SK-N-SH (cell line): ENCODE measurements at regions not wholly inside any gene's neighbourhood (a gene's known extent, or its start where the extent isn't known, plus 50 kb on each side); places are given as distances from the start of the nearest gene placed in this dataset.

Source experiments
- CTCF ChIA-PET: fragments of 300-600, 350-600 bp; formaldehyde crosslinking; extraction: SDS; loops from one replicate; lab custom pipeline; 2021; lab: Yijun Ruan, JAX
- POLR2A ChIA-PET: fragments of 350-600 bp; sonication (Branson Sonifier 250); formaldehyde crosslinking; extraction: SDS; loops from one replicate; lab custom pipeline; 2020; ENCODE audit warnings: antibody characterized with exemption, inconsistent platforms; lab: Yijun Ruan, JAX
- DNase-seq: peaks from one replicate; pipeline ENCODE4 v3.0.0; 2012
- H2AFZ ChIP-seq: fragments of 200-600 bp; sonication (generic); 2 replicates; pipeline ENCODE4 v1.8.1; 2016; ENCODE audit warnings: antibody characterized with exemption, mild to moderate bottlenecking, low read depth
- H3F3A ChIP-seq: fragments of 200-600 bp; sonication (generic); replicated peaks from 2 replicates; pipeline ENCODE3; 2016; ENCODE audit warnings: antibody characterized with exemption, mild to moderate bottlenecking; ENCODE audit not compliant: insufficient read depth
- H3K27ac ChIP-seq, 2 experiments: fragments of 200-500 bp in 1 of 2; fragments of 200-600 bp in 1 of 2; sonication (Bioruptor generic) in 1 of 2; sonication (generic), shearing (Covaris generic) in 1 of 2; 2 replicates each; pipeline versions ENCODE4 v1.5.1 to v1.6.1; 2014 to 2016; ENCODE audit warnings: low read depth in 2 of 2, inconsistent platforms in 1 of 2, low read length in 1 of 2, mild to moderate bottlenecking in 1 of 2, mixed read lengths in 1 of 2
- H3K27me3 ChIP-seq: fragments of 200-600 bp; sonication (generic), shearing (Covaris generic); 2 replicates; pipeline ENCODE4 v1.6.1; 2016; ENCODE audit warnings: mixed run types; ENCODE audit not compliant: insufficient read depth
- H3K36me3 ChIP-seq, 2 experiments: fragments of 200-500 bp in 1 of 2; fragments of 200-600 bp in 1 of 2; sonication (Bioruptor generic) in 1 of 2; sonication (generic) in 1 of 2; replicated peaks in 1 of 2; 2 replicates each; pipeline versions ENCODE3 to v1.5.1; 2014 to 2016; ENCODE audit warnings: low read length in 1 of 2, mild to moderate bottlenecking in 1 of 2; ENCODE audit not compliant: insufficient read depth in 2 of 2, control insufficient read depth in 1 of 2
- H3K4me1 ChIP-seq, 2 experiments: fragments of 200-500 bp in 1 of 2; fragments of 200-600 bp in 1 of 2; sonication (Bioruptor generic) in 1 of 2; sonication (generic), shearing (Covaris generic) in 1 of 2; 2 replicates each; pipeline versions ENCODE4 v1.5.1 to v1.6.1; 2014 to 2016; ENCODE audit warnings: low read depth in 1 of 2, low read length in 1 of 2, mixed run types in 1 of 2; ENCODE audit not compliant: insufficient read depth in 2 of 2, control insufficient read depth in 1 of 2
- H3K4me2 ChIP-seq: fragments of 200-600 bp; sonication (generic), shearing (Covaris generic); 2 replicates; pipeline ENCODE4 v1.6.1; 2017; ENCODE audit warnings: mixed run types
- H3K4me3 ChIP-seq, 2 experiments: fragments of 200-500 bp in 1 of 2; fragments of 200-600 bp in 1 of 2; sonication (Bioruptor generic) in 1 of 2; sonication (generic), shearing (Covaris generic) in 1 of 2; 2 replicates each; pipeline versions ENCODE4 v1.5.1 to v1.8.1; 2014 to 2016; ENCODE audit warnings: low read depth in 2 of 2, inconsistent platforms in 1 of 2, low read length in 1 of 2, mild to moderate bottlenecking in 1 of 2, mixed read lengths in 1 of 2, moderate library complexity in 1 of 2
- H3K79me2 ChIP-seq: fragments of 200-600 bp; sonication (generic); 2 replicates; pipeline ENCODE4 v1.8.1; 2017; ENCODE audit warnings: mild to moderate bottlenecking; ENCODE audit not compliant: insufficient read depth
- H3K9ac ChIP-seq: fragments of 200-600 bp; sonication (generic); 2 replicates; pipeline ENCODE4 v1.6.1; 2017; ENCODE audit warnings: mixed run types
- H3K9me2 ChIP-seq: fragments of 200-600 bp; sonication (generic); 2 replicates; pipeline ENCODE4 v1.6.1; 2017; ENCODE audit warnings: mixed run types
- H3K9me3 ChIP-seq: fragments of 200-600 bp; sonication (generic); 2 replicates; pipeline ENCODE4 v1.6.1; 2017; ENCODE audit warnings: mixed run types, mild to moderate bottlenecking, moderate library complexity
- H4K20me1 ChIP-seq: fragments of 200-600 bp; sonication (generic); 2 replicates; pipeline ENCODE4 v1.6.1; 2017; ENCODE audit warnings: mild to moderate bottlenecking, mixed run types; ENCODE audit not compliant: insufficient read depth
- CTCF ChIP-seq: fragments of 200-600 bp; sonication (generic); IDR thresholded peaks from 2 replicates; pipeline ENCODE4 v1.6.1; 2017; ENCODE audit warnings: antibody characterized with exemption, mild to moderate bottlenecking, moderate library complexity
- FOXJ3 ChIP-seq: sonication (generic); formaldehyde crosslinking; IDR thresholded peaks from 2 replicates; pipeline ENCODE4 v1.5.1; 2020; ENCODE audit warnings: mild to moderate bottlenecking, missing genetic modification reagents
- FOXM1 ChIP-seq: IDR thresholded peaks from 2 replicates; pipeline ENCODE4 v1.4.0; 2012; ENCODE audit warnings: low read depth, mild to moderate bottlenecking
- GABPA ChIP-seq: IDR thresholded peaks from 2 replicates; pipeline ENCODE4 v1.4.0; 2012; ENCODE audit warnings: low read depth, mild to moderate bottlenecking
- POLR2AphosphoS5 ChIP-seq: IDR thresholded peaks from 2 replicates; pipeline ENCODE4 v1.6.1; 2012; ENCODE audit warnings: low read depth, low read length
- RAD21 ChIP-seq: IDR thresholded peaks from 2 replicates; pipeline ENCODE4 v1.6.1; 2012; ENCODE audit warnings: mild to moderate bottlenecking, low read length
- RCOR1 ChIP-seq: fragments of 150-350 bp; IDR thresholded peaks from 2 replicates; pipeline ENCODE4 v1.6.1; 2017; ENCODE audit warnings: antibody characterized with exemption, low read length
- REST ChIP-seq: IDR thresholded peaks from 2 replicates; pipeline ENCODE4 v1.6.1; 2012; ENCODE audit warnings: mild to moderate bottlenecking, low read depth, low read length, moderate library complexity
- USF1 ChIP-seq: IDR thresholded peaks from 2 replicates; pipeline ENCODE4 v1.4.0; 2012; ENCODE audit warnings: low read depth, borderline replicate concordance
- USF2 ChIP-seq: fragments of 150-350 bp; IDR thresholded peaks from 2 replicates; pipeline ENCODE4 v1.6.1; 2017; ENCODE audit warnings: antibody characterized with exemption, low read length, low read depth, borderline replicate concordance
- ZBTB33 ChIP-seq: IDR thresholded peaks from 2 replicates; pipeline ENCODE4 v1.4.0; 2012; ENCODE audit warnings: low read depth, borderline replicate concordance
- WGBS: methylation state at CpG from one replicate; pipeline ENCODE4 v1.1.6; 2017; ENCODE audit warnings: low lambda C conversion rate; 5-methylcytosine and 5-hydroxymethylcytosine counted together

GRCh38 chr3:7793786-7794185 is 707.8 kb upstream of the LMCD1 start:
- ChIA-PET CTCF (interaction anchor here (0.9 kb wide), 1 partner anchor 74 kb away, joined by 3 read pairs; no protein-coding TSS in a partner anchor), POLR2A (no interaction called here)
- Histone ChIP-seq H4K20me1 (no peaks in the 10 kb centered on the region), H3K27ac (no peak overlapping the region), H3K4me2 (no peak overlapping the region), H3K9me3 (no peaks in the 10 kb centered on the region), H2AFZ (no peak overlapping the region), H3K4me3 (no peak overlapping the region), H3K79me2 (no peaks in the 10 kb centered on the region), H3K9ac (no peak overlapping the region), H3F3A (no peaks in the 10 kb centered on the region), H3K36me3 (no peaks in the 10 kb centered on the region), H3K4me1 (no peaks in the 10 kb centered on the region), H3K27me3 (no peaks in the 10 kb centered on the region), H3K9me2 (no peaks in the 10 kb centered on the region)
- TF ChIP-seq GABPA (no peak), CTCF (no peak), POLR2AphosphoS5 (no peak), USF2 (no peak)
- no peak for DNase-seq
- 47% methylated on average over 5 of the region's 5 CpGs for WGBS

GRCh38 chr3:7798276-7798675 is 703.3 kb upstream of the LMCD1 start:
- H3K79me2 ChIP-seq: no peaks in the 10 kb centered on the region
- no peak overlapping the region for H2AFZ ChIP-seq
- H3K4me1 ChIP-seq: no peaks in the 10 kb centered on the region
- no peaks in the 10 kb centered on the region for H3K36me3 ChIP-seq
- no peak overlapping the region for H3K4me2 ChIP-seq
- no peaks in the 10 kb centered on the region for H3K27me3 ChIP-seq
- no peaks in the 10 kb centered on the region for H3F3A ChIP-seq
- no peak for DNase-seq
- TF ChIP-seq RCOR1: no peak
- TF ChIP-seq ZBTB33: no peak
- TF ChIP-seq USF1: no peak
- TF ChIP-seq FOXM1: no peak
- TF ChIP-seq FOXJ3 (CRISPR knock-in tag): no peak
- no peak for TF ChIP-seq REST
- no peak for TF ChIP-seq RAD21
- no peaks in the 10 kb centered on the region for H3K9me3 ChIP-seq
- H3K27ac ChIP-seq: no peak overlapping the region
- H3K9me2 ChIP-seq: no peaks in the 10 kb centered on the region
- ChIA-PET CTCF (interaction anchor here (1.4 kb wide), 1 partner anchor 1593 kb away, joined by 3 read pairs; no protein-coding TSS in a partner anchor), POLR2A (no interaction called here)
- no peak overlapping the region for H3K4me3 ChIP-seq
- H3K9ac ChIP-seq: no peak overlapping the region
- H4K20me1 ChIP-seq: no peaks in the 10 kb centered on the region
- WGBS: 40% methylated on average over 4 of the region's 4 CpGs
